HG03060 (cell line): ENCODE measurements at regions not wholly inside any gene's neighbourhood (a gene's known extent, or its start where the extent isn't known, plus 50 kb on each side); places are given as distances from the start of the nearest gene placed in this dataset.
"Not testable (repeated sequence)": the region's sequence is repeated elsewhere in the genome, so short reads cannot be mapped to it uniquely, and the experiment has no call there.

Source experiments
- ATAC-seq: cut with Tn5 transposase; IDR thresholded peaks from one replicate; pipeline ENCODE4 v1.9.1; 2021; ENCODE audit warnings: low read depth, moderate number of reproducible peaks; ENCODE audit not compliant: unreplicated experiment

DNA sequence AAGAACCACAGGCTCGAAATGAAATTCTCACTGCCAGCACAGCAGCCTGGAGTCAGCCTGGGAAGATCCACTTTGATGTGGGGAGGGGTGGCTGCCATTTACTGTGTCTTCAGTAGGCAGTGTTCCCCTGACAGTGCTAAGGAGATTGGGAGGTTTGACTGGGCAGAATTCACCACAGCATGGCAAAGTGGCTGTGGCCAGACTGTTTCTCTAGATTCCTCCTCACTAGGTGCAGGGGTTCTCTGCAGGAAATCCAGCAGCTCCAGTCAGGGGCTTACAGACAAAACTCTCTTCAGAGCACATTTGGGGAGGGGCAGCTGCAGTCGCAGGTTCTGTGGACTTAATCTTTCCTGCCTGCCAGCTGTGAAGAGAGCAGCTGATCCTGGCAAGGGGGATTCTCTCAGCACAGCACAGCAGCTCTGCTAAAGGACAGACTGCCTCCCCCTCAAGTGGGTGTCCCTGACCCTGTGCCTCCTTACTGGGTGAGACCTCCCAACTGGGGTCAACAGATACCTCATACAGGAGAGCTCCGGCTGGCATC is 1174.0 kb downstream of the RAPGEF2 start:
- ATAC-seq, result no peak

DNA sequence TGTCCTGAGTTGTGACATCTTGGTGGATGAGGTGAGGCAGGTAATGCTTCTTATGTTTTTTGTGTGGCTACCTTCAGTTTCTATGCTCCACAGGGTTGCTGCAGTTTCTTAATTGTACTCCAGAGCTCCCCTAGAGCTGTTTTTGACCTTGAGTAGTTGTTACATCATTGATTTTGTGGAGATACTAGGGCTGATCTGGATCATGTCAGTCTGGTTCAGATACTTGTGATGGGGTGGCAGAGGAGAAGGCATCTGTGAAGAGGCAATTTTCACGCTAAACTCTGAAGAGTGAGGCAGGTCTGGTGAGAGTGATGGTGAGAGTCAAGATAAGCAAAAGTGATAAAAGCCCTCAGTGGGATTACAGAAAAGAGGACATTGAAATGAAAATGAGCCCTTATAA is 1180.2 kb downstream of the RAPGEF2 start:
- no peak for ATAC-seq

- no peak for ATAC-seq
Observed at GRCh38 chr4:160284516-160284915, 1181.6 kb downstream of the RAPGEF2 start.

GRCh38 chr4:160286051-160286450 is 1183.2 kb downstream of the RAPGEF2 start:
- ATAC-seq, result no peak

GRCh38 chr4:160296476-160296875 is 1193.6 kb downstream of the RAPGEF2 start:
- no peak for ATAC-seq

DNA sequence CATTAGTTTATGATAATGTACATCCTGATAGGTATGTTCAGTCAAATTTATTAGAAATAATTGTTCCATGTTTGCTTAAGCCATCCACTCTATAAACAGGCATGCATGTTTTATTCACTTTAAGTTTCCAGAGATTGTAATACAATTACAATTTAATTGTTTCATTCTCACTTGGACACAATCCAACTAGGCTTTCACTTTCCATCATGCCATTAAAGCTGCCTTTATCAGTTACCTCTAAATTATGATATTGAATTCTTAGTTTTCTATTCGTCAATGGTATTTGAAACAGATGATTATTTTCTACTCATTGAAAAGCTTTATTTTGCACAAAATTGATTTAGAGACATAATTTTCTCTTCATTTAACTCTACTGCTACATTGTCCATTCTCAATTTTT is 1196.3 kb downstream of the RAPGEF2 start:
- ATAC-seq, result no peak

- no peak for ATAC-seq
Observed at GRCh38 chr4:160299608-160300007, 1196.7 kb downstream of the RAPGEF2 start.

- no peak for ATAC-seq
Observed at GRCh38 chr4:160316036-160316435, 1213.2 kb downstream of the RAPGEF2 start.

DNA sequence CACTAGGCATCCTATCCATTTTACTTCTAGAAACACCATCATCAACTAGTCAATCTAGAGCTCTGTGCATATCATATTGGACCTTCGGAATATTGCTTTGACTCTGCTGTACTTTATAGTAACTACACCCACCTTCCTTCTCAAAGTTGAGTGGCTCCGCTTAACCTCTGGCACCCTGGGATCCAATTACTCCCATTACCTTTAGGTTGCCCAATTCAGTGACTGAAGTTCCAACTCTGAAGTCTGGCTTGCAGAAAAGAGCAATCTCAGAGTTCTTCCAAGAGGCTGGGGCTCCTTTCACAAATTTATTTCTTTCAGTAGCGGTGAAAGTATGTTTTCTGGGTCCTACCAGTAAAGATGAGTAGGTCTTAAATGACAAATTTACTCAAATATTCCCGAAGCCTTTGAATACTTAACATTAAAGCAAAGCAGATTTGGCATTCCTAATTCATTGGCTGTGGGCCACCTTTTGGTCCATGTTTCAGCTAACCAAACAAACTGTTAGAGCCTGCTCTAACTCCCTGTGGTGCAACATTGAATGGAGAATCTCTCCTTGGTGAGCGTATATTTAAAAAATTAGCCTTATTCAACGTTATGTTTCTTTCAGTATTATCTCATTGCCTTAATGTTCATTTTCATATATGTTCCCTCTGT is 1215.8 kb downstream of the RAPGEF2 start:
- no peak for ATAC-seq

DNA sequence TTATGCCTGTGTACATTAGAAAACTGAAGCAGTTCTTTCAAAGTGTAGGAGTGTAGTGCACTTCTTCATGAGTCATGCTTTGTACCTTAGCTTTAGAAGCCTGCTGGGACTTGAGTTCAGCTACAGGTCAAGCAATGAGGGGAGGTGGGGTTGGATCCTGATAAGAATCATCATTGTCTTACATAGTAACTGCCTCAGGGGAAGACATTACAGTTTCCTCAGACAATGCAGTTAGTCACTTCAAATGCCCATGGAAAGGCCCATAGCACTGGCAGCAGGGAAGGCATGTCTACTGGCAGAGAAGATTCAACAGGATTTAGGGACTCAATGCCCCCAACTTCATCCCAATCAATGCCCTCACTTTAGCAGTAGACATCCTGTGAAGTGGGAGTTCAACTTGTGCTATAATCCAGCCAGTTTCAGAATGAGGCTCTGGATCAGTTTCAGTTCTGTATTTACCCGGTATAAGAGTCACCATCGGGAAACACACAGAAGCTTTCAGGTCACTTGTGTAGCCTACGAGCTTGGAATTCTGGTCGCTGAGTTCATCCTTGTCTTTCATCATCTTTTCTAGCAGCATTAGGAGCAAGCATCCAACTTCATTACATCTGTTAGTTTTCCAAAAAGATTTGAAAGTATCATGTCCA is 1216.5 kb downstream of the RAPGEF2 start:
- no peak for ATAC-seq

DNA sequence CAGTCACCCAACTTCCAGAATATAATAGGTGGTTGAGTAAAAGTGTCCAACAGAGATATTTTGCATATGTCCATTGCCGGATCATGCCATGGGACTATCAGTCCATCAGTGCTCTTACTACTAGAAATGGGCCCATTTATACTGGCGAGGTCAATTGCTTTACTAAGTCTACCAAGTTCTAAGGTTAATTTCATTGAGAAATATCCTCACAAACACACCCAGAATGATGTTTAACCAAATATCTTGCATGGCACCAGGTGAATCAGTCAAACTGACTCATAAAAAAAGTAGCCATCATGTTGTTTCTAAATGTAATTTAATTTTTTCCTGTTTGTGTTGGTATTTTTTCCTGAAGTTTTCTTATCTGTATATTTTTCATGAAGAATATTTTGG is 1217.0 kb downstream of the RAPGEF2 start:
- ATAC-seq, result no peak

GRCh38 chr4:160326110-160326509 is 1223.2 kb downstream of the RAPGEF2 start:
- ATAC-seq, result no peak

DNA sequence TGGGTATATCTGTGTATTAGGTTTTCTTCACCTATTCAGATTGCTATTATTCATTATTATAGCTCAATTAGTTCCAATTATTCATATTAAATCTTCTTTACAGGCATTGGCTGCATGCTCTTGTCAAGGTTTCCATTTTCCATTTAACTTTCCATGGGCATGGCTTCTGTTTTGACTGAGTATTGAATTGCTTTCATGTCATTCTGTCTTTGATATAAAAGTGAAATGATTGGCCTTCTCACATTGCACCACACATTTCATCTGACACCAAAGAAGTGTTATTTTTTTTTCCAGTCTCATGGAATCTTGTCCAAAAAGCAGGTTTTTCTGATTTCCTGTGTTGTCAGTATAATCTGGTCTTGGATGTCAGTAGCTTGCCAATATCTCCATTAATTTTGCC is 1244.3 kb downstream of the RAPGEF2 start:
- ATAC-seq, result no peak

- no peak for ATAC-seq
Observed at GRCh38 chr4:160350944-160351343, 1248.1 kb downstream of the RAPGEF2 start.

DNA sequence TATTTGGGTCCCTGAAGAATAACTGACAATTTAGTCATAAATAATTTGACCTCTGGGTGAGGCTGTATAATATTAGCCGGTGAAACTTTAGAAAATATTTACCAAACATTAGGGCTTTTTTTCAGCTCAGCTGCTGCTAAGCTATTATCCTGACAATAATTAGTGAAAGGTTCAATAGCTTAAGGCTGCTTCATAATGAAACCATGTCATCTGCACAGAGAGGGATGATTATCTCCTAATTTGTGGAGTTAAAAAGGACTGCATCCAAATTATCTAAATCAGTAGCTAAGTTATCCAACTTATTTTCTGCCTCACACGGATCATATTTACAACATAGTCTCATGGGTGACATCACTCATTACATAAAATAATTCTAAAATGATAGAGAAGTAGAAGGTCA is 1249.8 kb downstream of the RAPGEF2 start:
- ATAC-seq, result no peak

DNA sequence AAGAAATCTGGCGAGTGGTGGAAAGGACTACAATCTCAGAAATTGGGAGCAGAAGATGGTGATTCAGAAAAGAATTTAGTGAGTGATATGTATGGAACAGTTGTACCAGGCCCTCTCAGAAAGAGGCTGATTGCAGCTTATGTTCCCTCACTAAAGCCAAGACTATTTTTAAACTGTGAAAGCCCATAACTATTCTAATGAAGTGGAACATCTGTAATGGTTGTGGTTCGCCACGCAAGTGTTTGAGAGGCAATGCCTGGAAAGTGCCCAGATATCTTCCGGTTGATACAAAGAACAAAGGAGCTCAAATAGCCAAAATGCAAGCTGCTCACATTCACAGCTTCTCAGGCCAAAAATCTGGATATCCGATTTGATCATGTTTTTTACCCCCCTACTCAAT is 1250.7 kb downstream of the RAPGEF2 start:
- no peak for ATAC-seq

DNA sequence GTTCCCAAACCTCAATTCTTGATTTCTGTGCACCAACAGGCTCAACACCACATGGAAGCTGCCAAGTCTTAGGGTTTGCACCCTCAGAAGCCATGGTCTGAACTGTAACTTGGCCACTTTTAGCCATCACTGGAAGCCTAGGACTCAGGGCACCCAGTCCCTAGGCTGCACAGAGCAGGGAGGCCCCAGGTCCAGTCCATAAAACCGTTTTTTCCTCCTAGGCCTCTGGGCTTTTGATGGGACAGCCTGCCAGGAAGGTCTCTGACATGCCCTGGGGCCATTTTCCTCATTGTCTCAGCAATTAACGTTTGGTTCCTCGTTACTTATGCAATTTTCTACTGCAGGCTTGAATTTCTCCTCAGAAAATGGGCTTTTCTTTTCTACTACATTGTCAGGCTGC is 1259.6 kb downstream of the RAPGEF2 start:
- no peak for ATAC-seq

DNA sequence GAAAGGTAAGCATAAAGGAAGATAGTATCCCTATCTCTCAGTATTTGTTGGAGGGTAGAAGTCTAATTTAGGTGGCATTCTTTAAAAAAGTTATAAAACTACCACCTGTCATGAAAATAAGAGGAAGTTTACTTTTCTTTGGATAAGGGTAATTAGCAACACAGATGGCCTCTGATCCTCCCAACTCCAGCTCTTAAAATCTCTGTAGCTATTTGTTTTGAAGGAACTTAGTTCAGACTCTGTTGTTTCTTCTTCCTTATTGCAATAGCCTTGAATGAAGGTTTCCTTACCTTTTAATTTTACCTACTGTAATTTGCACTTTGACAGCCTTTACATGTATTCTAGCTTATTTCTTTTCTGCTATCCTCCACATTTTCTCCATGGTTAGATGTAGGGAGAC is 1261.3 kb downstream of the RAPGEF2 start:
- no peak for ATAC-seq

GRCh38 chr4:160364665-160365064 is 1261.8 kb downstream of the RAPGEF2 start:
- not testable (repeated sequence) for ATAC-seq

GRCh38 chr4:160365383-160365782 is 1262.5 kb downstream of the RAPGEF2 start:
- not testable (repeated sequence) for ATAC-seq

DNA sequence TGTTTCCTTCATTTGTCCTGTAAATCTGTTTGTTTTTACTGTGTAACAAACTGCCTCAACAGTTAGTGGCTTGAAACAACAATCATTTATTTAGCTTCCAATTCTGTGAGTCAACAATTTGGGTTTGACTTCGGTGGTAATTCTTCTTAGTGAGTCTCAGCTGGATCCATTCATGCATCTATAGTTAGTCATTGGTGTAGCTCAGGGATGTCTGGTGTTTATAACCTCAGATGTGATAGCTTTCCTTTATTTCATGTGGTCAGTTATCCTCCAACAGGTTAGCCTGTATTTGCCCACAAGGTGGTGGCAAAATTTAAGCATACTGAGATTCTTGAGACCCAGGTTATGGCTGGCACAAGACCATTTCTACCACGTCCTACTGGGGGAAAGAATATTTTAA is 1267.2 kb downstream of the RAPGEF2 start:
- no peak for ATAC-seq

GRCh38 chr4:160371446-160371845 is 1268.6 kb downstream of the RAPGEF2 start:
- ATAC-seq, result no peak
